NB4 (cell line): ENCODE measurements at regions not wholly inside any gene's neighbourhood (a gene's known extent, or its start where the extent isn't known, plus 50 kb on each side); places are given as distances from the start of the nearest gene placed in this dataset.
"Not testable (repeated sequence)": the region's sequence is repeated elsewhere in the genome, so short reads cannot be mapped to it uniquely, and the experiment has no call there.

Experiments
- DNase-seq: peaks from one replicate; pipeline ENCODE4 v3.0.0; 2010; ENCODE audit warnings: low read depth
- H3K4me3 ChIP-seq: one replicate; pipeline ENCODE4 v1.5.1; 2011; ENCODE audit warnings: mild to moderate bottlenecking, low read depth, low read length, moderate library complexity
- MYC ChIP-seq: IDR thresholded peaks from 2 replicates; pipeline ENCODE4 v1.6.1; 2011; ENCODE audit warnings: low read depth, low read length
- POLR2A ChIP-seq: IDR thresholded peaks from 2 replicates; pipeline ENCODE4 v1.6.1; 2011; ENCODE audit warnings: mild to moderate bottlenecking; ENCODE audit not compliant: insufficient read length; ENCODE audit errors: extremely low read depth
- TF ChIP-seq, protein P1 (sequence below): IDR thresholded peaks from 2 replicates; pipeline ENCODE4 v1.6.1; 2011; ENCODE audit warnings: low read depth, low read length
- TF ChIP-seq, protein P2 (sequence below): IDR thresholded peaks from one replicate; pipeline ENCODE4 v1.5.1; 2012; ENCODE audit warnings: low read depth, low read length

DNA sequence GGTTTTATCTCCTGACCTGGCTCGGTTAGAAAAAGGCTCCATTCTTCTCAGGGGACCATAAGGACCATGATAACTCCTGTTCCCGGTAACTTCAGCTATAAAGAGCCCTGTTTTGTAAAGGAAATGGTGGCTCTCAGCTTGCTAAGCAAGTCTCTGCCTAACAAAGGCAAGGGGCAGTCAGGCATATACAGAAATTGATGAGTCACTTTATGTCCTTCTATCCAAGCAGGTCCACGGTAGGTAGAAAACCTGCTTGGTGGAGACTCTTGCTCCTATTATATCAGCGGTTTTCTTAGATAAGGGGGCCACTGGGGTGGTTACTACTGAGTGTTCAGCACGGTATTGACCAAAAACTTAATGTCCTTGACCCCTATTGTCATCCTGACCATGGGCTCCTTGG is 203.0 kb upstream of the KLF8 start:
- TF ChIP-seq MYC = no peak
- TF ChIP-seq, protein P1, sequence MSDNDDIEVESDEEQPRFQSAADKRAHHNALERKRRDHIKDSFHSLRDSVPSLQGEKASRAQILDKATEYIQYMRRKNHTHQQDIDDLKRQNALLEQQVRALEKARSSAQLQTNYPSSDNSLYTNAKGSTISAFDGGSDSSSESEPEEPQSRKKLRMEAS = no peak
- TF ChIP-seq, protein P2, sequence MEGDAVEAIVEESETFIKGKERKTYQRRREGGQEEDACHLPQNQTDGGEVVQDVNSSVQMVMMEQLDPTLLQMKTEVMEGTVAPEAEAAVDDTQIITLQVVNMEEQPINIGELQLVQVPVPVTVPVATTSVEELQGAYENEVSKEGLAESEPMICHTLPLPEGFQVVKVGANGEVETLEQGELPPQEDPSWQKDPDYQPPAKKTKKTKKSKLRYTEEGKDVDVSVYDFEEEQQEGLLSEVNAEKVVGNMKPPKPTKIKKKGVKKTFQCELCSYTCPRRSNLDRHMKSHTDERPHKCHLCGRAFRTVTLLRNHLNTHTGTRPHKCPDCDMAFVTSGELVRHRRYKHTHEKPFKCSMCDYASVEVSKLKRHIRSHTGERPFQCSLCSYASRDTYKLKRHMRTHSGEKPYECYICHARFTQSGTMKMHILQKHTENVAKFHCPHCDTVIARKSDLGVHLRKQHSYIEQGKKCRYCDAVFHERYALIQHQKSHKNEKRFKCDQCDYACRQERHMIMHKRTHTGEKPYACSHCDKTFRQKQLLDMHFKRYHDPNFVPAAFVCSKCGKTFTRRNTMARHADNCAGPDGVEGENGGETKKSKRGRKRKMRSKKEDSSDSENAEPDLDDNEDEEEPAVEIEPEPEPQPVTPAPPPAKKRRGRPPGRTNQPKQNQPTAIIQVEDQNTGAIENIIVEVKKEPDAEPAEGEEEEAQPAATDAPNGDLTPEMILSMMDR = no peak
- TF ChIP-seq POLR2A = no peak
- DNase-seq = no peak
- no peak overlapping the region for H3K4me3 ChIP-seq

DNA sequence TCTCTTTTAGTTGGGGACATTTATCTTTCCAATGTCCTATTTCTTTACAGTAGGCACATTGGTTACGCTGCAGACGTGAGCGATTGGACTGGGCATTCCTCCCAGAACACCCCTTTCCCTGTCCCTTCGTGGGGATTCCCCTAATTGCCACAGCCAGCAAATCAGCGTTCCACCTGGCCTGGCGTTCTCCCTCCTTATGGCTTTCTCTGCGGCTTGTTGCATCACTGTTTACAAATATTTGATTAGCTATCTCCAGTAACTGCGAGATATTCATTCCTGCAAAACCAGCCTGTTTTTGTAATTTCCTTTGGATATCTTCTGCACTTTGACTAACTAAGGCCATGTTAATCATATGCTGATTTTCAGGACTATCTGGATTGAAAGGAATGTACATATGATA is 202.5 kb upstream of the KLF8 start:
- TF ChIP-seq, protein P2 = no peak
- TF ChIP-seq POLR2A (no peak), MYC (no peak)
- TF ChIP-seq, protein P1 = no peak
- DNase-seq = no peak
- no peak overlapping the region for H3K4me3 ChIP-seq

DNA sequence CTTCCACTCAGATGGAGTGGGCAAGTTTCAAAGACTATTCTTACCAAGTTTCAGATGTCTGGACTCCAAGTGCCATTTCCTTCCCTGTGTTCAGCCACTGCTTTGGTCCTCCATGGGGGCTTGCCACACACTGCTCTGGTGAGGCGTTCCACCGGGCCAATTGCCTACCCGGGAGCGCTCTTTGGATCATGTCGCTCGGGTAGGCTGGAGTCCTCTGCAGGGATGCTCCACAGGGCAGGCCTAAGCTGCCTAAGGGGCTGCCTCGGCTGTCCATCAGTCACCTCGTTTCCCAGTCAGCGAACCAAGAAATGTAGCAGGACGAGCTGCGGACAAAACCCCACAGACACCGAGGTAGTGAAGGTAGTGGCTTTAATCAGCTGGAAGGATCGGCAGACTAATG is 200.7 kb upstream of the KLF8 start:
- no peak overlapping the region for H3K4me3 ChIP-seq
- DNase-seq = no peak
- TF ChIP-seq MYC = no peak
- TF ChIP-seq, protein P1 = no peak
- TF ChIP-seq, protein P2 = no peak
- TF ChIP-seq POLR2A = no peak

DNA sequence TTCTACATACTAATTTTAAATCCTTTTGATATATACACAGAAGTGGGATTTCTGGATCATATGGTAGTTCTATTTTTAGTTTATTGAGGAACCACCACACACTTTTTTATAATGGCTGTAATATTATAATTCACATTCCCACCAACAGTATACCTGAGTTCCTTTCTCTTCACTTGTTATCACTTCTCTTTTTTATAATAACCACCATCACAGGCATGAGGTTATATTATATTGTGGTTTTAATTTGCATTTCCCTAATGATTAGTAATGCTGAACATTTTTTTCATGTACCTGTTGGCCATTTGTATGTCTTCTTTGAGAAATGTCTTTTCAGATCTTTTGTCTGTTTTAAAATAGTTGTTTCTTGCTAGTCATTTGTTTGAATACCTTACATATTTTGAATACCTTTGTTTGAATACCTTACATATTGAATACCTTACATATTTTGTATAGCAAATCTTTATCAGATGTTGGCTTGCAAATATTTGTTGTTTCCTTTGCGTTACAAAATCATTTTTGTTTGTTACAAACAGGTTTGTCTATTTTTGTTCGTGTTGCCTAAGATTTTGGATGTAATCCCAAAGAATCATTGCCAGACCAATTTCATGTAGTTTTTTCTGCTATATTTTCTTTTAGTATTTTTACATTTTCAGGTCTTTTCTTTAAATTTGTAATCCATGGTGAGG is 198.5 kb upstream of the KLF8 start:
- TF ChIP-seq, protein P1 = no peak
- TF ChIP-seq POLR2A (no peak), MYC (no peak)
- TF ChIP-seq, protein P2 = no peak
- no peak for DNase-seq

DNA sequence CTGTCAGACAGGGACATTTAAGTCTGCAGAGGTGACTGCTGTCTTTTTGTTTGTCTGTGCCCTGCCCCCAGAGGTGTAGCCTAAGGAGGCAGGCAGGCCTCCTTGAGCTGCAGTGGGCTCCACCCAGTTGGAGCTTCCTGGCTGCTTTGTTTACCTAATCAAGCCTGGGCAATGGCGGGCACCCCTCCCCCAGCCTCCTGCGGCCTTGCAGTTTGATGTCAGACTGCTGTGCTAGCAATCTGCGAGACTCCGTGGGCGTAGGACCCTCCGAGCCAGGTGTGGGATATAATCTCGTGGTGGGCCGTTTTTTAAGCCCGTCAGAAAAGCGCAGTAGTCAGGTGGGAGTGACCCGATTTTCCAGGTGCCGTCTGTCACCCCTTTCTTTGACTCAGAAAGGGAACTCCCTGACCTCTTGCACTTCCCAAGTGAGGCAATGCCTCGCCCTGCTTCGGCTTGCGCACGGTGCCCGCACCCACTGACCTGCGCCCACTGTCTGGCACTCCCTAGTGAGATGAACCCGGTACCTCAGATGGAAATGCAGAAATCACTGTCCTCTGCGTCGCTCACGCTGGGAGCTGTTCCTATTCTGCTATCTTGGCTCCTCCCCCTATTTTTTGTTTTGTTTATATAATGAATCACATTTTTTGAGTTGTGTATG is 179.4 kb upstream of the KLF8 start:
- DNase-seq, H3K4me3 ChIP-seq: not testable (repeated sequence)

More for the DNA sequence above, 198.5 kb upstream of the KLF8 start:
- no peak overlapping the region for H3K4me3 ChIP-seq

DNA sequence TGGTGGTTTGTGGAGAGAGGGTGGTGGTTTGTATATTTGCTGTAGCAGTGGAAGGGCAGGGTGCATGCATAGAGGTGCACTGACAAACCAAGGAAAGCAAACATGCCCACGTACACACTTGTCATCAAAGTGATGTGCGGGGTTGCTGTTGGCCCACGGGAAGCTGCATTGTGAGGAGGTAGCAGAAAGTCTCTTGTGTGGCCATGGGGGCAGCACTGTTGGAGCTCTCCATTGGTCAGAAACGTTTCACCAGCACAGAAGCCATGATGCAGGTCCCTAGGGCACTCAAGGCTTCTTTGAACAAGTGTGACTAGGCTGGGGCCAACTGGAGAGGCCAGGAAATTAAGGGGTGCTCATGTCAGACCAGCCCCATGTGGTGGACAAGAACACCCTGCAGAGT is 174.8 kb upstream of the KLF8 start:
- no peak overlapping the region for H3K4me3 ChIP-seq
- TF ChIP-seq, protein P2 = no peak
- TF ChIP-seq POLR2A = no peak
- TF ChIP-seq, protein P1 = no peak
- TF ChIP-seq MYC = no peak
- no peak for DNase-seq
